Right lobe of liver (tissue), 6 donors: ENCODE measurements at regions not wholly inside any gene's neighbourhood (a gene's known extent, or its start where the extent isn't known, plus 50 kb on each side); places are given as distances from the start of the nearest gene placed in this dataset.
"Not testable (repeated sequence)": the region's sequence is repeated elsewhere in the genome, so short reads cannot be mapped to it uniquely, and the experiment has no call there.

Source experiments
- ATAC-seq, 4 donors: fragments of 200-7000 bp; cut with Tn5 transposase; one replicate each; pipeline ENCODE4 v1.9.1; 2020; ENCODE audit warnings: mild to moderate bottlenecking in 4 of 4, moderate library complexity in 4 of 4
- DNase-seq, 3 donors: peaks; one replicate each; pipeline ENCODE4 v3.0.0-alpha.2; 2020
- H3K27ac ChIP-seq, 3 donors: fragments of 200-600 bp; one replicate each; pipeline ENCODE4 v1.8.0; 2022
- H3K27me3 ChIP-seq, 2 donors: fragments of 200-600 bp; one replicate each; pipeline ENCODE4 v1.8.0; 2022
- H3K36me3 ChIP-seq, 4 donors: fragments of 200-600 bp; sonication (generic) in 1 of 4; one replicate each; pipeline versions ENCODE4 v1.5.1 to v1.8.0; 2017 to 2022; ENCODE audit warnings: control low read depth in 1 of 4
- H3K4me1 ChIP-seq, 4 donors: fragments of 200-600 bp; sonication (generic) in 1 of 4; one replicate each; pipeline versions ENCODE4 v1.5.1 to v1.8.0; 2017 to 2022; ENCODE audit warnings: control low read depth in 1 of 4
- H3K4me3 ChIP-seq, 3 donors: fragments of 200-600 bp; one replicate each; pipeline ENCODE4 v1.8.0; 2022
- H3K9me3 ChIP-seq, 4 donors: fragments of 200-600 bp; sonication (generic) in 1 of 4; one replicate each; pipeline versions ENCODE4 v1.5.1 to v1.8.0; 2017 to 2022; ENCODE audit warnings: control low read depth in 1 of 4
- CTCF ChIP-seq, 4 donors: fragments of 200-600 bp in 3 of 4; fragments of 450-650 bp in 1 of 4; IDR thresholded peaks; one replicate each; pipeline versions ENCODE4 v1.5.1 to v1.8.0; 2016 to 2022; ENCODE audit warnings: antibody characterized with exemption in 4 of 4, mild to moderate bottlenecking in 2 of 4
- POLR2A ChIP-seq: fragments of 450-650 bp; IDR thresholded peaks from one replicate; pipeline ENCODE4 v1.6.1; 2017; ENCODE audit warnings: antibody characterized with exemption, mild to moderate bottlenecking
- WGBS: methylation state at CpG from one replicate; pipeline ENCODE4 v1.1.6; 2018; ENCODE audit warnings: low coverage, low lambda C conversion rate; ENCODE audit not compliant: insufficient coverage; ENCODE audit errors: missing lambda C conversion rate; 5-methylcytosine and 5-hydroxymethylcytosine counted together
- intact Hi-C, 2 donors: fragments of 100-400 bp; cut with DNase I; formaldehyde crosslinking; loops; one replicate each; pipeline versions ENCODE4 v1.11.2 to v1.14.1; 2022
- donor health status: DM: no; HTN: yes; CAD: no.
- donor health status: DM: no; HTN: no; CAD: no.
- donor health status: DM: no; HTN: no; CAD: no.
- donor health status: DM: no; HTN: yes; CAD: no.
- donor health status: DM: no; HTN: yes; CAD: no.

- TF ChIP-seq CTCF (IDR thresholded peaks at IDR 0.05), result no peak
- H3K36me3 ChIP-seq, result no peaks in the 10 kb centered on the region
- DNase-seq, result peak in 1 of 3 donors; percentile 53
- no peaks in the 10 kb centered on the region for H3K27me3 ChIP-seq
- H3K9me3 ChIP-seq, result no peaks in the 10 kb centered on the region
- intact Hi-C loops, result no loop called here
- H3K27ac ChIP-seq, result no peak overlapping the region
- 85% methylated on average over 4 of the region's 43 CpGs for WGBS
- H3K4me1 ChIP-seq, result no peaks in the 10 kb centered on the region
- no peak overlapping the region for H3K4me3 ChIP-seq
- ATAC-seq, result no peak
These were observed 58.4 kb upstream of the PPP1R12A start for GRCh38 chr12:79993106-79993862.

DNA sequence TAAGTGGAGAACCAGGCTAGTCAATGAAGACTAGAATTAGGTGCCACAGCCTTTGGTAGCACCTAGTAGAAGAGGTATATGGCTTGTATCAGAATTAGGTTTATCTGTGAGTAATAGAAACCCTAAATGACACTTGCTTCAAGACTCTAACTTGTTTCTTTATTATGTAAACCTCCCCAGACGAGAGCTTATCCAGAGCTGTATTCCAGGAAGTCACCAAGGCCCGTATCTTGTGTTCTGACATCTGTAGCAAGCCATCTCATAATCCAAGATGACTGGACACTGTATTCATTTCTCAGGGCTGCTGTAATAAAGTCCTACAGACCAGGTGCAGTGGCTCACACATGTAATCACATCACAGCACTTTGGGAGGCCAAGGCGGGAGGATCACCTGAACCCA is 56.7 kb upstream of the PPP1R12A start:
- 70% methylated on average over 3 of the region's 3 CpGs for WGBS
- no peak for DNase-seq
- Histone ChIP-seq H3K9me3 (no peaks in the 10 kb centered on the region), H3K27me3 (no peaks in the 10 kb centered on the region), H3K4me3 (no peak overlapping the region), H3K27ac (no peak overlapping the region), H3K4me1 (no peaks in the 10 kb centered on the region), H3K36me3 (no peaks in the 10 kb centered on the region)
- intact Hi-C loops, result no loop called here
- ATAC-seq, result no peak
- TF ChIP-seq CTCF (IDR thresholded peaks at IDR 0.05) (no peak), POLR2A (no peak)

- ATAC-seq, H3K4me3 ChIP-seq, DNase-seq, H3K27me3 ChIP-seq, H3K9me3 ChIP-seq, H3K27ac ChIP-seq, H3K36me3 ChIP-seq, H3K4me1 ChIP-seq, intact Hi-C loops: not testable (repeated sequence)
- WGBS, result 57% methylated on average over 6 of the region's 10 CpGs
These were observed 55.8 kb upstream of the PPP1R12A start for GRCh38 chr12:79990509-79991338.

- intact Hi-C loops, result no loop called here
- Histone ChIP-seq H3K9me3 (no peaks in the 10 kb centered on the region), H3K27ac (no peak overlapping the region), H3K4me1 (no peaks in the 10 kb centered on the region), H3K4me3 (no peak overlapping the region), H3K27me3 (no peaks in the 10 kb centered on the region), H3K36me3 (no peaks in the 10 kb centered on the region)
- no peak for DNase-seq
- TF ChIP-seq POLR2A (no peak), CTCF (IDR thresholded peaks at IDR 0.05) (no peak)
- no peak for ATAC-seq
These were observed 53.5 kb upstream of the PPP1R12A start for GRCh38 chr12:79988368-79988767.

DNA sequence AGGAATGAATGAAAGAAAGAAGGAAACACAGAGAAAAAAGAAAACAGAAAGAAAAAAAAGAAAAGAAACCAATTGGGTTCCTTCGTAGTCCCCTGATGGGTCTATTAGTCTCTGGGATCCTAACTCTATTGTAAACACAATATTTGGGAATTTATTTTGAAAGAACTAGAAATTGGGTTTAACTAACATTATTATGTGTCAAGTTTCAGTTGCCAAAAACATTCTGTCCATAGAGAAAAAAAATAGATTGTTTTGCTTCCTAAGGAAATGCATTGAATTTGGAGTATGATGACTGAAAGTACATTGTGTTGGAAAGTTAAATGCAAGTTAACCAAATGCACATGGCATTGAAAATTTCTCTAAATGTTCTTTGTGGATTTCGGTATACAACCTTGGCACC is 52.8 kb upstream of the PPP1R12A start:
- H3K9me3 ChIP-seq, result no peaks in the 10 kb centered on the region
- no peaks in the 10 kb centered on the region for H3K4me1 ChIP-seq
- no peak overlapping the region for H3K4me3 ChIP-seq
- ATAC-seq (no peak), DNase-seq (no peak)
- no peak for TF ChIP-seq CTCF (IDR thresholded peaks at IDR 0.05)
- TF ChIP-seq POLR2A, result no peak
- intact Hi-C loops, result no loop called here
- no peaks in the 10 kb centered on the region for H3K27me3 ChIP-seq
- H3K27ac ChIP-seq, result no peak overlapping the region
- 63% methylated on average over 2 of the region's 2 CpGs for WGBS
- no peaks in the 10 kb centered on the region for H3K36me3 ChIP-seq
